ENCODE measurements at regions not wholly inside any gene's neighbourhood (a gene's known extent, or its start where the extent isn't known, plus 50 kb on each side); places are given as distances from the start of the nearest gene placed in this dataset.

- no peak for TF ChIP-seq CTCF (IDR thresholded peaks at IDR 0.05; ENCODE audit: insufficient read depth, low read length)
- peak; percentile 28; the same call in 1 of the 2 replicates for TF ChIP-seq POLR2AphosphoS5 (IDR thresholded peaks at IDR 0.05; ENCODE audit: low read depth)
- no peak for TF ChIP-seq REST (IDR thresholded peaks at IDR 0.05; ENCODE audit: insufficient replicate concordance, low read depth)
- no peak for TF ChIP-seq GABPA (IDR thresholded peaks at IDR 0.05; ENCODE audit: low read depth)
Measured at GRCh38 chr6:134517145-134517658, 199.3 kb upstream of the SGK1 start.

All from HL-60 (cell line).